ENCODE measurements at regions not wholly inside any gene's neighbourhood (a gene's known extent, or its start where the extent isn't known, plus 50 kb on each side); places are given as distances from the start of the nearest gene placed in this dataset.

- H3K4me3 ChIP-seq (ENCODE audit: low read depth, low read length) = no peak overlapping the region
- no peak for DNase-seq (ENCODE audit: low read depth)
- TF ChIP-seq CTCF (conservative IDR thresholded peaks at IDR 0.05; ENCODE audit: low read depth, low read length) = no peak
These were observed 212.3 kb upstream of the GRAMD2B start for GRCh38 chr5:126210955-126211354.

GRCh38 chr5:126219616-126220015, 203.6 kb upstream of the GRAMD2B start:
- DNase-seq (ENCODE audit: low read depth) = no peak
- no peak for TF ChIP-seq CTCF (conservative IDR thresholded peaks at IDR 0.05; ENCODE audit: low read depth, low read length)
- no peak overlapping the region for H3K4me3 ChIP-seq (ENCODE audit: low read depth, low read length)

DNA sequence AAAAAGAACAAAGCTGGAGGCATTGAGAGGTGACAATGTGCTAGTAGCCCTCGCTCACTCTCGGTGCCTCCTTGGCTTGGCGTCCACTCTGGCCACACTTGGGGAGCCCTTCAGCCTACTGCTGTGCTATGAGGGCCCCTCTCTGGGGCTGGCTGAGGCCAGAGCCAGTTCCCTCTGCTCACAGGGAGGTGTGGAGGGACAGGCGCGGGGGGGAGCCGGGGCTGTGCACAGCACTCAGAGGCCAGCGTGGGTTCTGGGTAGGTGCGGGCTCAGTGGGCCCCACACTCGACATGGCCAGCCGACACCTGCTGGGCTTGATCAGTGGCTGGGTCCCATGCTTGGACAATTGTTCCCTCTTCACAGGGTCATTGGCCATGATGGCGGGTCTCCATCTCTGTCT, 202.5 kb upstream of the GRAMD2B start:
- no peak overlapping the region for H3K4me3 ChIP-seq (ENCODE audit: low read depth, low read length)
- TF ChIP-seq CTCF (conservative IDR thresholded peaks at IDR 0.05; ENCODE audit: low read depth, low read length) = no peak
- no peak for DNase-seq (ENCODE audit: low read depth)

DNA sequence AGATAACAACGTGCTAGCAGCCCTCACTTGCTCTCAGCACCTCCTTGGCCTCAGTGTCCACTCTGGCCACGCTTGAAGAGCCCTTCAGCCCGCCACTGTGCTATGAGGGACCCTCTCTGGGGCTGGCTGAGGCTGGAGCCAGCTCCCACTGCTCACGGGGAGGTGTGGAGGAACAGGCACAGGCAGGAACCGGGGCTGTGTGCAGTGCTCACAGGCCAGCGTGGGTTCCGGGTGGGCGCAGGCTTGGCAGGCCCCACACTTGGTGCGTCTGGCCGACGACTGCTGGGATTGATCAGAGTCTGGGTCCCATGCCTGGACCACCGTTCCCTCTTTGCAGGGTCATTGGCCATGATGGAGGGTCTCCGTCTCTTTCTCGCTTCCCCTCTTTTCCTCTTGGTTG, 194.3 kb upstream of the GRAMD2B start:
- H3K4me3 ChIP-seq (ENCODE audit: low read depth, low read length) = no peak overlapping the region
- no peak for TF ChIP-seq CTCF (conservative IDR thresholded peaks at IDR 0.05; ENCODE audit: low read depth, low read length)
- DNase-seq (ENCODE audit: low read depth) = no peak

DNA sequence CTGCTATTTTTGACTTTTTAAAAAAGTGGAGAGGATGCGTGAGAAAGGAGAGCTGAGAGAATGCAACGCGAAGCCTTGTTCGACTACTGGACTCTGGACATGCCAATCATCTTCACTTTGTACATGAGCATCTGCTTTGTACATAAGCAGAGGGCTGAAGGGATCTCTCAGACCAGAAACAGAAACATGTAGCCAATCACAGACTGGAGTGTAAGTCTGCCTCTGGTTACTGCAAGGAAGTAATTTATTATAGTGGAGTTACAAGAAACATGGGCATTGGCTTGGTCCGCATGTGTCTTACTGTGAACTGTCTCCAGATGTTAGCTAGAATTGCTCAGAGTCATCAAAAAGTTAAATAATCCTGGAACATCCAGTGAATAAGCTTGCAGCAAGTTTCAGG, 190.0 kb upstream of the GRAMD2B start:
- DNase-seq (ENCODE audit: low read depth) = no peak
- TF ChIP-seq CTCF (conservative IDR thresholded peaks at IDR 0.05; ENCODE audit: low read depth, low read length) = no peak
- no peak overlapping the region for H3K4me3 ChIP-seq (ENCODE audit: low read depth, low read length)

- no peak overlapping the region for H3K4me3 ChIP-seq (ENCODE audit: low read depth, low read length)
- peak; percentile 99 for TF ChIP-seq CTCF (conservative IDR thresholded peaks at IDR 0.05; ENCODE audit: low read depth, low read length)
- DNase-seq (ENCODE audit: low read depth) = peak; percentile 50
These were observed 188.5 kb upstream of the GRAMD2B start for GRCh38 chr5:126234563-126235195.

GRCh38 chr5:126235628-126236027, 187.6 kb upstream of the GRAMD2B start:
- TF ChIP-seq CTCF (conservative IDR thresholded peaks at IDR 0.05; ENCODE audit: low read depth, low read length) = no peak
- DNase-seq (ENCODE audit: low read depth) = no peak
- H3K4me3 ChIP-seq (ENCODE audit: low read depth, low read length) = no peak overlapping the region
